ENCODE measurements at regions not wholly inside any gene's neighbourhood (a gene's known extent, or its start where the extent isn't known, plus 50 kb on each side); places are given as distances from the start of the nearest gene placed in this dataset.
A peak's percentile ranks its signal among the peaks of the same experiment; 100 is the strongest.
"Not testable (repeated sequence)": the region's sequence is repeated elsewhere in the genome, so short reads cannot be mapped to it uniquely, and the experiment has no call there.

DNA sequence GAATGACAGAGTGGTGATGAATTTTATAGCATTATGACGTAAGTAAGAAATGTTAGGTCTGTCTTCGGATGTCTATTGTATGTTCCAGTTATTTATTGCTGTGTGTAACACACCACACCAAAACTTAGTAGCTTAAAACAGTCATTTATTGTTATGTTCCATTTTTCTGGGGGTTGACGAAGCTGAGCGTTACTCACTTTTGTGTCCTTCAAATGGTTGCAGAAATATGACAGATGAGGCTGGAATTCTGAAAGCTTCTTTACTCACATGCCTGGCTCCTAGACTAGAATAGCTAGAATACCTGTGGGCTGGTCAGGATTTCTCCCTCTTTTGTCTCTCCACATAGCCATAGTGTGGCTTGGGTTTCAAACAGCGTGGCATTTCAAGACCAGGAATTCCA is 62.1 kb upstream of the S1PR1 start:
- DNase-seq: no peak
- 91 to 93% methylated on average over 5 of the region's 5 CpGs for WGBS, 2 donors
- no peak overlapping the region for H3K4me3 ChIP-seq
- no peaks in the 10 kb centered on the region for H3K36me3 ChIP-seq
- no peak for ATAC-seq
- TF ChIP-seq, protein P1, sequence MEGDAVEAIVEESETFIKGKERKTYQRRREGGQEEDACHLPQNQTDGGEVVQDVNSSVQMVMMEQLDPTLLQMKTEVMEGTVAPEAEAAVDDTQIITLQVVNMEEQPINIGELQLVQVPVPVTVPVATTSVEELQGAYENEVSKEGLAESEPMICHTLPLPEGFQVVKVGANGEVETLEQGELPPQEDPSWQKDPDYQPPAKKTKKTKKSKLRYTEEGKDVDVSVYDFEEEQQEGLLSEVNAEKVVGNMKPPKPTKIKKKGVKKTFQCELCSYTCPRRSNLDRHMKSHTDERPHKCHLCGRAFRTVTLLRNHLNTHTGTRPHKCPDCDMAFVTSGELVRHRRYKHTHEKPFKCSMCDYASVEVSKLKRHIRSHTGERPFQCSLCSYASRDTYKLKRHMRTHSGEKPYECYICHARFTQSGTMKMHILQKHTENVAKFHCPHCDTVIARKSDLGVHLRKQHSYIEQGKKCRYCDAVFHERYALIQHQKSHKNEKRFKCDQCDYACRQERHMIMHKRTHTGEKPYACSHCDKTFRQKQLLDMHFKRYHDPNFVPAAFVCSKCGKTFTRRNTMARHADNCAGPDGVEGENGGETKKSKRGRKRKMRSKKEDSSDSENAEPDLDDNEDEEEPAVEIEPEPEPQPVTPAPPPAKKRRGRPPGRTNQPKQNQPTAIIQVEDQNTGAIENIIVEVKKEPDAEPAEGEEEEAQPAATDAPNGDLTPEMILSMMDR (IDR thresholded peaks at IDR 0.05): no peak
- peak overlapping the region in 6 of 10 donors; percentile 27 to 59 (median 52) for H3K27ac ChIP-seq
- intact Hi-C loops (cut with DNase I): loop anchor here in 1 of 10 donors (5.0 kb wide), 1 partner anchor 32 kb away; no protein-coding TSS in a partner anchor
- H3K9me3 ChIP-seq: no peaks in the 10 kb centered on the region
- H3K27me3 ChIP-seq: no peaks in the 10 kb centered on the region
- peaks cover 0 to 20% (median 10%) of the 10 kb centered on the region in 9 donors for H3K4me1 ChIP-seq

- peaks cover 0 to 20% (median 10%) of the 10 kb centered on the region in 9 donors for H3K4me1 ChIP-seq
- ATAC-seq; H3K27ac ChIP-seq; DNase-seq; H3K27me3 ChIP-seq; H3K4me3 ChIP-seq; intact Hi-C loops (cut with DNase I); H3K36me3 ChIP-seq; H3K9me3 ChIP-seq: not testable (repeated sequence)
- WGBS, 2 donors: 96 to 98% methylated on average over 4 of the region's 4 CpGs
These were observed 62.5 kb upstream of the S1PR1 start for GRCh38 chr1:101174298-101174697.

DNA sequence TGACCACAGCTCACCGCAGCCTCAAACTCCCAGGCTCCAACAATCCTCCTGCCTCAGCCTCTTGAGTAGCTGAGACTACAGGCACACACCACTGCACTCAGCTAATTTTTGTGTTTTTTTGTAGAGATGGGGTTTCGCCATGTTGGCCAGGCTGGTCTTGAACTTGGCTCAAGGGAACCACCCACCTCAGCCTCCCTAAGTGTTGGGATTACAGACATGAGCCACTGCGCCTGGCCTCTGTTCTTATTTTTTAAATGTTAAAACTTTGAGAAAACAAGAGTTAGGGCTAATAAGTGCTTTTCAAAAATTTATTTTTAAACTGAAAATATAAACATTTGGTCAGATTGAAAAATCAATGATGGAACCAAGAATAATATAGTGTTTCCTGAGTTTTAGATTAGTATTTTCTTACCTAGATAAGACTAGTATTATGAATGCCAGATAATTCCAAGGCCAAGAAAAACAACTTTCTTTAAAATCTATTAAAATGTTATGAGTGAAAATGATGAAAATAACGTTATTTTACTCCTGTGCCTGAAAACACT is 66.2 kb upstream of the S1PR1 start:
- 78 to 87% methylated on average over 4 of the region's 4 CpGs for WGBS, 2 donors
- peaks cover 0 to 19% (median 10%) of the 10 kb centered on the region in 9 donors for H3K4me1 ChIP-seq
- intact Hi-C loops (cut with DNase I): no loop called here
- no peak overlapping the region for H3K4me3 ChIP-seq
- no peak for DNase-seq
- H3K36me3 ChIP-seq: no peaks in the 10 kb centered on the region
- H3K27me3 ChIP-seq: no peaks in the 10 kb centered on the region
- H3K27ac ChIP-seq: no peak overlapping the region
- ATAC-seq: no peak
- TF ChIP-seq, protein P1 (IDR thresholded peaks at IDR 0.05): no peak
- H3K9me3 ChIP-seq: no peaks in the 10 kb centered on the region

GRCh38 chr1:101167891-101168290 is 68.9 kb upstream of the S1PR1 start:
- no peaks in the 10 kb centered on the region for H3K9me3 ChIP-seq
- intact Hi-C loops (cut with DNase I): loop anchor here in 2 of 10 donors (10.0 kb wide), 1 partner anchor 67 kb away; the partner anchor contains the start of gene S1PR1 (in 2 of the 2)
- no peak overlapping the region for H3K27ac ChIP-seq
- H3K27me3 ChIP-seq: no peaks in the 10 kb centered on the region
- no peak overlapping the region for H3K4me3 ChIP-seq
- DNase-seq (no peak), ATAC-seq (no peak)
- peaks cover 0 to 37% (median 18%) of the 10 kb centered on the region in 9 donors for H3K4me1 ChIP-seq
- no peaks in the 10 kb centered on the region for H3K36me3 ChIP-seq
- TF ChIP-seq, protein P1 (IDR thresholded peaks at IDR 0.05): no peak

DNA sequence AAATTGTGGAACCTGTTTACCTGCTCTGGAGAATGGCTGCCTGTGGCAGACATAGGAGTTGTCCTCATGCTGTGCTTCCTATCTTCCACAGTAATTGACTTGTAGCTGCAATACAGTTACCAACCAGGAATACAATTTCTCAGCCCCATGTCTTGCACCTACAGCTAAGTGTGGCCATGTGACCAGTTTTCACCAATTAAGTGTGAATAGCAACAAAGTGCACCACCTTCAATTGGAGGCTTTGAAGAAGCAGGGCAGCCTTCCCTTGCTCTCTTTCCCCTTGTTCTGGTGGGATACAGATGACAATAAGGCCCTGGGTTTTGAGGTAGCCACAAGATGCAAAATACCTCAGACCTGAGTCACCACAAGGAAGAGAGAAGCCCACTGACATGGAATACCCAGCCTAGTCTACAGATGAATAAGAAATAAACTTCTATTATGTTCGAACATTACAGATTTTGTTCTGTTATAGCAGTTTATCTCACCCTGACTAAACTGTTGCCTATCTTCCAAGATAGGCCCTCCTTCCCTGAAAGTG is 70.2 kb upstream of the S1PR1 start:
- TF ChIP-seq, protein P1 (IDR thresholded peaks at IDR 0.05): no peak
- DNase-seq: no peak

More for the DNA sequence above, 70.2 kb upstream of the S1PR1 start:
- no peaks in the 10 kb centered on the region for H3K27me3 ChIP-seq
- WGBS, 2 donors: 97 to 98% methylated on average over 1 of the region's 1 CpG
- H3K4me3 ChIP-seq: no peak overlapping the region
- no peaks in the 10 kb centered on the region for H3K9me3 ChIP-seq
- peaks cover 0 to 48% (median 23%) of the 10 kb centered on the region in 9 donors for H3K4me1 ChIP-seq
- H3K36me3 ChIP-seq: no peaks in the 10 kb centered on the region
- H3K27ac ChIP-seq: peak overlapping the region in 1 of 10 donors; percentile 35
- intact Hi-C loops (cut with DNase I): loop anchor here in 2 of 10 donors (10.0 kb wide), 1 partner anchor 68 kb away; the partner anchor contains the start of gene S1PR1 (in 2 of the 2)
- ATAC-seq: no peak

All from heart right ventricle (tissue), 16 donors.